Hepatocyte (in vitro differentiated cells): ENCODE measurements at regions not wholly inside any gene's neighbourhood (a gene's known extent, or its start where the extent isn't known, plus 50 kb on each side); places are given as distances from the start of the nearest gene placed in this dataset.

Source experiments
- DNase-seq: peaks from one replicate; pipeline ENCODE4 v3.0.0-alpha.2; 2016; ENCODE audit warnings: low spot score
- H2AFZ ChIP-seq: fragments of 200-600 bp; sonication (generic); 2 replicates; pipeline ENCODE4 v1.6.0; 2016; ENCODE audit warnings: antibody characterized with exemption, mild to moderate bottlenecking
- H3K27ac ChIP-seq: fragments of 200-600 bp; sonication (generic); 2 replicates; pipeline ENCODE4 v1.5.1; 2016; ENCODE audit warnings: mild to moderate bottlenecking
- H3K27me3 ChIP-seq: fragments of 200-600 bp; sonication (generic); 2 replicates; pipeline ENCODE4 v1.6.1; 2016
- H3K36me3 ChIP-seq: fragments of 200-600 bp; sonication (generic); replicated peaks from 2 replicates; pipeline ENCODE4 v1.5.1; 2016; ENCODE audit warnings: low read depth; ENCODE audit not compliant: insufficient read depth
- H3K4me1 ChIP-seq: fragments of 200-600 bp; sonication (generic); 2 replicates; pipeline ENCODE4 v1.5.1; 2016; ENCODE audit warnings: mild to moderate bottlenecking, moderate library complexity; ENCODE audit not compliant: insufficient read depth
- H3K4me2 ChIP-seq: fragments of 200-600 bp; sonication (generic); 2 replicates; pipeline ENCODE4 v1.6.0; 2016
- H3K4me3 ChIP-seq: fragments of 200-600 bp; sonication (generic); 2 replicates; pipeline ENCODE4 v1.5.1; 2016; ENCODE audit warnings: mild to moderate bottlenecking
- H3K79me2 ChIP-seq: fragments of 200-600 bp; sonication (generic); 2 replicates; pipeline ENCODE4 v1.6.0; 2017; ENCODE audit warnings: mild to moderate bottlenecking
- H3K9me2 ChIP-seq: fragments of 200-600 bp; sonication (generic); replicated peaks from 2 replicates; pipeline ENCODE4 v1.6.0; 2017; ENCODE audit warnings: mild to moderate bottlenecking; ENCODE audit not compliant: insufficient read depth
- H3K9me3 ChIP-seq: fragments of 200-600 bp; sonication (generic); 2 replicates; pipeline ENCODE4 v1.5.1; 2016; ENCODE audit warnings: low read depth, mild to moderate bottlenecking
- H4K20me1 ChIP-seq: fragments of 200-600 bp; sonication (generic); 2 replicates; pipeline ENCODE4 v1.6.0; 2016; ENCODE audit warnings: mild to moderate bottlenecking; ENCODE audit not compliant: insufficient read depth, poor library complexity, severe bottlenecking
- CTCF ChIP-seq: fragments of 200-600 bp; sonication (generic); IDR thresholded peaks from 2 replicates; pipeline ENCODE4 v1.5.1; 2016; ENCODE audit warnings: antibody characterized with exemption, mild to moderate bottlenecking; ENCODE audit not compliant: poor library complexity
- EZH2 ChIP-seq: fragments of 200-600 bp; sonication (generic); IDR thresholded peaks from 2 replicates; pipeline ENCODE4 v1.6.1; 2016; ENCODE audit warnings: antibody characterized with exemption, mild to moderate bottlenecking, borderline replicate concordance
- EZH2phosphoT487 ChIP-seq: fragments of 200-600 bp; sonication (generic); IDR thresholded peaks from one replicate; pipeline ENCODE4 v1.6.1; 2018; ENCODE audit warnings: antibody characterized with exemption, mild to moderate bottlenecking, low read depth, moderate library complexity; ENCODE audit not compliant: unreplicated experiment, severe bottlenecking
- WGBS: methylation state at CpG from one replicate; pipeline ENCODE4 v1.1.6; 2016; ENCODE audit warnings: low lambda C conversion rate; ENCODE audit errors: missing lambda C conversion rate; 5-methylcytosine and 5-hydroxymethylcytosine counted together

- Histone ChIP-seq H3K9me3 (no peaks in the 10 kb centered on the region), H3K27me3 (no peaks in the 10 kb centered on the region), H4K20me1 (no peaks in the 10 kb centered on the region), H3K4me1 (no peaks in the 10 kb centered on the region), H3K79me2 (no peaks in the 10 kb centered on the region), H3K36me3 (no peaks in the 10 kb centered on the region), H3K4me2 (no peak overlapping the region), H3K4me3 (no peak overlapping the region), H3K27ac (no peak overlapping the region), H2AFZ (no peak overlapping the region), H3K9me2 (no peaks in the 10 kb centered on the region)
- 93% methylated on average over 1 of the region's 1 CpG for WGBS
- no peak for DNase-seq
- TF ChIP-seq EZH2phosphoT487, result no peak
Measured at GRCh38 chr6:81988446-81988845, 236.0 kb upstream of the TENT5A start.

GRCh38 chr6:81987293-81987692, 234.8 kb upstream of the TENT5A start:
- Histone ChIP-seq H3K4me3 (no peak overlapping the region), H4K20me1 (no peaks in the 10 kb centered on the region), H3K9me2 (no peaks in the 10 kb centered on the region), H3K4me2 (no peak overlapping the region), H3K27me3 (no peaks in the 10 kb centered on the region), H3K27ac (no peak overlapping the region), H3K36me3 (no peaks in the 10 kb centered on the region), H3K9me3 (no peaks in the 10 kb centered on the region), H3K4me1 (no peaks in the 10 kb centered on the region), H3K79me2 (no peaks in the 10 kb centered on the region), H2AFZ (no peak overlapping the region)
- WGBS, result 93% methylated on average over 3 of the region's 3 CpGs
- TF ChIP-seq EZH2phosphoT487 (no peak), CTCF (no peak), EZH2 (no peak)
- DNase-seq, result no peak

- Histone ChIP-seq H3K4me2 (no peak overlapping the region), H3K79me2 (no peaks in the 10 kb centered on the region), H4K20me1 (no peaks in the 10 kb centered on the region), H3K27ac (no peak overlapping the region), H3K4me1 (no peaks in the 10 kb centered on the region), H2AFZ (no peak overlapping the region), H3K4me3 (no peak overlapping the region), H3K36me3 (no peaks in the 10 kb centered on the region), H3K9me3 (no peaks in the 10 kb centered on the region), H3K9me2 (no peaks in the 10 kb centered on the region), H3K27me3 (no peaks in the 10 kb centered on the region)
- no peak for DNase-seq
- TF ChIP-seq EZH2phosphoT487, result no peak
- no peak for TF ChIP-seq EZH2
- TF ChIP-seq CTCF, result no peak
- WGBS, result 88% methylated on average over 1 of the region's 1 CpG
Measured at GRCh38 chr6:81985191-81985590, 232.7 kb upstream of the TENT5A start.

DNA sequence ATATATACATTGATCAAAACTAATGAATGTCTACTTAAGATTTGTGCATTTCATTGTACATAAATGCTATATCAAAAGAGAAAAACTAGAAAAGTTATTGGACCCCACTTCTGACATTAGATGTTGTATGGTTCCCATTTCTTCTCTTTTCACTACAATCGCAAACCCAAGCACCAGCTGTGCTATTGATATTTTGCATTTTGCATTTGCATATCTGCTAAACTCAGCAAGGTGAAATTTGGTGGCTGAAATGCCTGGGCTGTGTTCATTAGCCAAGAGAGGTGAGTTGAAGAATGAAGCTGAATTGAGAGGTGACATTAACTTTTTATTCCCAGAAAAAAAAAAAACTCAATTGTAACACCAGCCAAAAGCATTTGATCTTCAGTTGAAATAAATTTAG, 232.1 kb upstream of the TENT5A start:
- WGBS, result 87% methylated on average over 1 of the region's 1 CpG

More for the DNA sequence above, 232.1 kb upstream of the TENT5A start:
- no peak for DNase-seq
- no peak overlapping the region for H3K4me2 ChIP-seq
- no peaks in the 10 kb centered on the region for H3K9me2 ChIP-seq
- H3K4me1 ChIP-seq, result no peaks in the 10 kb centered on the region
- no peak overlapping the region for H2AFZ ChIP-seq
- H3K27ac ChIP-seq, result no peak overlapping the region
- H3K4me3 ChIP-seq, result no peak overlapping the region
- no peaks in the 10 kb centered on the region for H3K27me3 ChIP-seq
- TF ChIP-seq EZH2 (no peak), CTCF (no peak), EZH2phosphoT487 (no peak)
- H3K36me3 ChIP-seq, result no peaks in the 10 kb centered on the region
- H4K20me1 ChIP-seq, result no peaks in the 10 kb centered on the region
- H3K79me2 ChIP-seq, result no peaks in the 10 kb centered on the region
- no peaks in the 10 kb centered on the region for H3K9me3 ChIP-seq
